ENCODE measurements at regions not wholly inside any gene's neighbourhood (a gene's known extent, or its start where the extent isn't known, plus 50 kb on each side); places are given as distances from the start of the nearest gene placed in this dataset.

DNA sequence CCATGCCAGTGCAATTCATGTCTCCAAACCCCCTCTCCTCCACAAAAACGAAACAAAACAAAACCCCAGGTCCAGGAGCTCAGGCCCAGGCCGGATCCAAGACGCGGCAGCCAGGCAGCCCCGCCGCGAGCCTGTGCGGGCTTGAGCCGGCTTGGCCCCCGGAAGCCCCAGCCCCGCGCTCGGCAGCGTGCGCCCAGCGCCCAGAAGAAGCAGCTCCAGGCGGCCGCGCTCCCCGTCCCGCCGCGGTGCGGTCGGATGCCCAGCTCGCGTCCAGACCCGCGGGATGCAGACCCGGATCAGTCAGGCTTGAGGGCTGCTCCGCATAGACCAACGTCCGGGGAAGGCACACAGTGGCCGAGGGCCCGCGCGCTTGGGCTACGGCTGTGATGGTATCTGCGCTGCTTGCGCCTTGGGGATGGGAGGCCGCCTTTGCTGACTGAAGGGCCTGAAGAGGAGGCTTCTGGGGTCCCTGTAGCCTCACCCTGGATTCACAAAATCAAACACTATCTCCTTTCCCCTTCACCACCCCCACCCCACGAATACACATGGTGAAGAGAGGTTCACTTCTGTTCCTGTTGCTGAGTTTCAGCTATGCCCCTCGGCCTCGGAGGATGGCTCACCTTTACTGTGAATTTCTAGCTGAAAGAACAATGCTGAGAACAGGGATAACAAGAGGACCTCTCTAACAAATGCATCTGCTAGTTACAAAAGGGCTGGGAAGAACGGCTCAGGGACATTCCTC lies 79.9 kb upstream of the EN2 start:
- no peak for TF ChIP-seq SNAI2 (CRISPR knock-in tag; IDR thresholded peaks at IDR 0.05)
- TF ChIP-seq, protein P1, sequence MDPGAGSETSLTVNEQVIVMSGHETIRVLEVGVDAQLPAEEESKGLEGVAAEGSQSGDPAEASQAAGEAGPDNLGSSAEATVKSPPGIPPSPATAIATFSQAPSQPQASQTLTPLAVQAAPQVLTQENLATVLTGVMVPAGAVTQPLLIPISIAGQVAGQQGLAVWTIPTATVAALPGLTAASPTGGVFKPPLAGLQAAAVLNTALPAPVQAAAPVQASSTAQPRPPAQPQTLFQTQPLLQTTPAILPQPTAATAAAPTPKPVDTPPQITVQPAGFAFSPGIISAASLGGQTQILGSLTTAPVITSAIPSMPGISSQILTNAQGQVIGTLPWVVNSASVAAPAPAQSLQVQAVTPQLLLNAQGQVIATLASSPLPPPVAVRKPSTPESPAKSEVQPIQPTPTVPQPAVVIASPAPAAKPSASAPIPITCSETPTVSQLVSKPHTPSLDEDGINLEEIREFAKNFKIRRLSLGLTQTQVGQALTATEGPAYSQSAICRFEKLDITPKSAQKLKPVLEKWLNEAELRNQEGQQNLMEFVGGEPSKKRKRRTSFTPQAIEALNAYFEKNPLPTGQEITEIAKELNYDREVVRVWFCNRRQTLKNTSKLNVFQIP (CRISPR knock-in tag; IDR thresholded peaks at IDR 0.05; ENCODE audit: borderline replicate concordance, low read depth): no peak
- no peak for TF ChIP-seq ZFP3 (CRISPR knock-in tag; IDR thresholded peaks at IDR 0.05)
- TF ChIP-seq RARB (CRISPR knock-in tag; IDR thresholded peaks at IDR 0.05): no peak
- TF ChIP-seq ZC3H10 (CRISPR knock-in tag; IDR thresholded peaks at IDR 0.05): no peak
- TF ChIP-seq OSR1 (CRISPR knock-in tag; IDR thresholded peaks at IDR 0.05): no peak
- TF ChIP-seq PPARA (CRISPR knock-in tag; IDR thresholded peaks at IDR 0.05; ENCODE audit: borderline replicate concordance): no peak
- peak; percentile 4; the same call in 2 of the 3 replicates for ATAC-seq

DNA sequence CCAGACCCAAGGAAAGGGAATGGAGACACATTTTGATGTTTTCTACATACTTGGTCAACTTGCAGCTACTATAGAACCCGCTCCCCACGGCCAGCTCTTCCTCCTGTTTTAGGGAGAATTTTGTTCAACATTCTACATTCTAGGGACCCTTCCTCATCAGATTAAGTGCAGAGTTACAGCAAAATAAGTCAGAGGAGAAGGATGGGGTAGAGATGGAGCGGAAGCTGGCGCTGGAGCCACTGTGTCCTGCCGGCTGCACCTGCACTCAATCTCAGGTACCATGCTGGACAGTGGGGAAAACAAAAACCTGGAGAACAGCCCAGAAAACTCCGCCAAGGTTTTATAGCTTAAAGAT lies 79.4 kb upstream of the EN2 start:
- ATAC-seq: no peak
- TF ChIP-seq ZC3H10 (CRISPR knock-in tag; IDR thresholded peaks at IDR 0.05) (no peak), OSR1 (CRISPR knock-in tag; IDR thresholded peaks at IDR 0.05) (no peak), ZFP3 (CRISPR knock-in tag; IDR thresholded peaks at IDR 0.05) (no peak), ZNF70 (CRISPR knock-in tag; IDR thresholded peaks at IDR 0.05) (no peak), GLIS3 (CRISPR knock-in tag; IDR thresholded peaks at IDR 0.05) (no peak), BACH2 (CRISPR knock-in tag; IDR thresholded peaks at IDR 0.05; ENCODE audit: borderline replicate concordance) (no peak), ZFP30 (CRISPR knock-in tag; IDR thresholded peaks at IDR 0.05) (no peak), TCF4 (CRISPR knock-in tag; IDR thresholded peaks at IDR 0.05; ENCODE audit: borderline replicate concordance) (no peak), TOX (CRISPR knock-in tag; IDR thresholded peaks at IDR 0.05; ENCODE audit: borderline replicate concordance) (no peak), PPARA (CRISPR knock-in tag; IDR thresholded peaks at IDR 0.05; ENCODE audit: borderline replicate concordance) (no peak), CSDC2 (CRISPR knock-in tag; IDR thresholded peaks at IDR 0.05) (no peak), ARNTL (CRISPR knock-in tag; IDR thresholded peaks at IDR 0.05; ENCODE audit: borderline replicate concordance, low read depth) (no peak), RARB (CRISPR knock-in tag; IDR thresholded peaks at IDR 0.05) (no peak), SNAI2 (CRISPR knock-in tag; IDR thresholded peaks at IDR 0.05) (no peak), ESRRG (CRISPR knock-in tag; IDR thresholded peaks at IDR 0.05) (no peak)
- TF ChIP-seq, protein P2, sequence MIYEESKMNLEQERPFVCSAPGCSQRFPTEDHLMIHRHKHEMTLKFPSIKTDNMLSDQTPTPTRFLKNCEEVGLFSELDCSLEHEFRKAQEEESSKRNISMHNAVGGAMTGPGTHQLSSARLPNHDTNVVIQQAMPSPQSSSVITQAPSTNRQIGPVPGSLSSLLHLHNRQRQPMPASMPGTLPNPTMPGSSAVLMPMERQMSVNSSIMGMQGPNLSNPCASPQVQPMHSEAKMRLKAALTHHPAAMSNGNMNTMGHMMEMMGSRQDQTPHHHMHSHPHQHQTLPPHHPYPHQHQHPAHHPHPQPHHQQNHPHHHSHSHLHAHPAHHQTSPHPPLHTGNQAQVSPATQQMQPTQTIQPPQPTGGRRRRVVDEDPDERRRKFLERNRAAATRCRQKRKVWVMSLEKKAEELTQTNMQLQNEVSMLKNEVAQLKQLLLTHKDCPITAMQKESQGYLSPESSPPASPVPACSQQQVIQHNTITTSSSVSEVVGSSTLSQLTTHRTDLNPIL (CRISPR knock-in tag; IDR thresholded peaks at IDR 0.05; ENCODE audit: low read depth): no peak
- TF ChIP-seq, protein P3, sequence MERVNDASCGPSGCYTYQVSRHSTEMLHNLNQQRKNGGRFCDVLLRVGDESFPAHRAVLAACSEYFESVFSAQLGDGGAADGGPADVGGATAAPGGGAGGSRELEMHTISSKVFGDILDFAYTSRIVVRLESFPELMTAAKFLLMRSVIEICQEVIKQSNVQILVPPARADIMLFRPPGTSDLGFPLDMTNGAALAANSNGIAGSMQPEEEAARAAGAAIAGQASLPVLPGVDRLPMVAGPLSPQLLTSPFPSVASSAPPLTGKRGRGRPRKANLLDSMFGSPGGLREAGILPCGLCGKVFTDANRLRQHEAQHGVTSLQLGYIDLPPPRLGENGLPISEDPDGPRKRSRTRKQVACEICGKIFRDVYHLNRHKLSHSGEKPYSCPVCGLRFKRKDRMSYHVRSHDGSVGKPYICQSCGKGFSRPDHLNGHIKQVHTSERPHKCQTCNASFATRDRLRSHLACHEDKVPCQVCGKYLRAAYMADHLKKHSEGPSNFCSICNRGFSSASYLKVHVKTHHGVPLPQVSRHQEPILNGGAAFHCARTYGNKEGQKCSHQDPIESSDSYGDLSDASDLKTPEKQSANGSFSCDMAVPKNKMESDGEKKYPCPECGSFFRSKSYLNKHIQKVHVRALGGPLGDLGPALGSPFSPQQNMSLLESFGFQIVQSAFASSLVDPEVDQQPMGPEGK (CRISPR knock-in tag; IDR thresholded peaks at IDR 0.05; ENCODE audit: borderline replicate concordance): no peak
- TF ChIP-seq, protein P1 (CRISPR knock-in tag; IDR thresholded peaks at IDR 0.05; ENCODE audit: borderline replicate concordance, low read depth): no peak
- TF ChIP-seq, protein P4, sequence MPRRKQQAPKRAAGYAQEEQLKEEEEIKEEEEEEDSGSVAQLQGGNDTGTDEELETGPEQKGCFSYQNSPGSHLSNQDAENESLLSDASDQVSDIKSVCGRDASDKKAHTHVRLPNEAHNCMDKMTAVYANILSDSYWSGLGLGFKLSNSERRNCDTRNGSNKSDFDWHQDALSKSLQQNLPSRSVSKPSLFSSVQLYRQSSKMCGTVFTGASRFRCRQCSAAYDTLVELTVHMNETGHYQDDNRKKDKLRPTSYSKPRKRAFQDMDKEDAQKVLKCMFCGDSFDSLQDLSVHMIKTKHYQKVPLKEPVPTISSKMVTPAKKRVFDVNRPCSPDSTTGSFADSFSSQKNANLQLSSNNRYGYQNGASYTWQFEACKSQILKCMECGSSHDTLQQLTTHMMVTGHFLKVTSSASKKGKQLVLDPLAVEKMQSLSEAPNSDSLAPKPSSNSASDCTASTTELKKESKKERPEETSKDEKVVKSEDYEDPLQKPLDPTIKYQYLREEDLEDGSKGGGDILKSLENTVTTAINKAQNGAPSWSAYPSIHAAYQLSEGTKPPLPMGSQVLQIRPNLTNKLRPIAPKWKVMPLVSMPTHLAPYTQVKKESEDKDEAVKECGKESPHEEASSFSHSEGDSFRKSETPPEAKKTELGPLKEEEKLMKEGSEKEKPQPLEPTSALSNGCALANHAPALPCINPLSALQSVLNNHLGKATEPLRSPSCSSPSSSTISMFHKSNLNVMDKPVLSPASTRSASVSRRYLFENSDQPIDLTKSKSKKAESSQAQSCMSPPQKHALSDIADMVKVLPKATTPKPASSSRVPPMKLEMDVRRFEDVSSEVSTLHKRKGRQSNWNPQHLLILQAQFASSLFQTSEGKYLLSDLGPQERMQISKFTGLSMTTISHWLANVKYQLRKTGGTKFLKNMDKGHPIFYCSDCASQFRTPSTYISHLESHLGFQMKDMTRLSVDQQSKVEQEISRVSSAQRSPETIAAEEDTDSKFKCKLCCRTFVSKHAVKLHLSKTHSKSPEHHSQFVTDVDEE (CRISPR knock-in tag; IDR thresholded peaks at IDR 0.05): no peak
- TF ChIP-seq, protein P5, sequence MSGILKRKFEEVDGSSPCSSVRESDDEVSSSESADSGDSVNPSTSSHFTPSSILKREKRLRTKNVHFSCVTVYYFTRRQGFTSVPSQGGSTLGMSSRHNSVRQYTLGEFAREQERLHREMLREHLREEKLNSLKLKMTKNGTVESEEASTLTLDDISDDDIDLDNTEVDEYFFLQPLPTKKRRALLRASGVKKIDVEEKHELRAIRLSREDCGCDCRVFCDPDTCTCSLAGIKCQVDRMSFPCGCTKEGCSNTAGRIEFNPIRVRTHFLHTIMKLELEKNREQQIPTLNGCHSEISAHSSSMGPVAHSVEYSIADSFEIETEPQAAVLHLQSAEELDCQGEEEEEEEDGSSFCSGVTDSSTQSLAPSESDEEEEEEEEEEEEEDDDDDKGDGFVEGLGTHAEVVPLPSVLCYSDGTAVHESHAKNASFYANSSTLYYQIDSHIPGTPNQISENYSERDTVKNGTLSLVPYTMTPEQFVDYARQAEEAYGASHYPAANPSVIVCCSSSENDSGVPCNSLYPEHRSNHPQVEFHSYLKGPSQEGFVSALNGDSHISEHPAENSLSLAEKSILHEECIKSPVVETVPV (CRISPR knock-in tag; IDR thresholded peaks at IDR 0.05): no peak
